A673 (cell line): ENCODE measurements at regions not wholly inside any gene's neighbourhood (a gene's known extent, or its start where the extent isn't known, plus 50 kb on each side); places are given as distances from the start of the nearest gene placed in this dataset.

Source experiments
- EZH2 ChIP-seq: fragments of 200-600 bp; sonication (generic); IDR thresholded peaks from 2 replicates; pipeline ENCODE4 v1.6.1; 2017; ENCODE audit warnings: borderline replicate concordance, low read depth, mild to moderate bottlenecking, mixed read lengths, antibody characterized with exemption, low read length; ENCODE audit not compliant: poor library complexity, severe bottlenecking
- TF ChIP-seq, protein P1 (sequence below): fragments of 300-800, 200-600 bp; sonication (generic); conservative IDR thresholded peaks from 2 replicates; pipeline ENCODE4 v1.5.1; 2017; ENCODE audit warnings: low read depth, mild to moderate bottlenecking, antibody characterized with exemption, low read length, moderate library complexity, mixed read lengths

- no peak for TF ChIP-seq EZH2
- TF ChIP-seq, protein P1, sequence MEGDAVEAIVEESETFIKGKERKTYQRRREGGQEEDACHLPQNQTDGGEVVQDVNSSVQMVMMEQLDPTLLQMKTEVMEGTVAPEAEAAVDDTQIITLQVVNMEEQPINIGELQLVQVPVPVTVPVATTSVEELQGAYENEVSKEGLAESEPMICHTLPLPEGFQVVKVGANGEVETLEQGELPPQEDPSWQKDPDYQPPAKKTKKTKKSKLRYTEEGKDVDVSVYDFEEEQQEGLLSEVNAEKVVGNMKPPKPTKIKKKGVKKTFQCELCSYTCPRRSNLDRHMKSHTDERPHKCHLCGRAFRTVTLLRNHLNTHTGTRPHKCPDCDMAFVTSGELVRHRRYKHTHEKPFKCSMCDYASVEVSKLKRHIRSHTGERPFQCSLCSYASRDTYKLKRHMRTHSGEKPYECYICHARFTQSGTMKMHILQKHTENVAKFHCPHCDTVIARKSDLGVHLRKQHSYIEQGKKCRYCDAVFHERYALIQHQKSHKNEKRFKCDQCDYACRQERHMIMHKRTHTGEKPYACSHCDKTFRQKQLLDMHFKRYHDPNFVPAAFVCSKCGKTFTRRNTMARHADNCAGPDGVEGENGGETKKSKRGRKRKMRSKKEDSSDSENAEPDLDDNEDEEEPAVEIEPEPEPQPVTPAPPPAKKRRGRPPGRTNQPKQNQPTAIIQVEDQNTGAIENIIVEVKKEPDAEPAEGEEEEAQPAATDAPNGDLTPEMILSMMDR, result no peak
These were observed 63.4 kb upstream of the TNFRSF19 start for GRCh38 chr13:23506807-23507291.
